GM23248 (cell line): ENCODE measurements at regions not wholly inside any gene's neighbourhood (a gene's known extent, or its start where the extent isn't known, plus 50 kb on each side); places are given as distances from the start of the nearest gene placed in this dataset.

ENCODE experiments used
- DNase-seq: peaks from one replicate; pipeline ENCODE4 v3.0.0-alpha.2; 2015
- H2AFZ ChIP-seq: fragments of 200-600 bp; sonication (generic); 2 replicates; pipeline ENCODE4 v1.6.1; 2016; ENCODE audit warnings: antibody characterized with exemption
- H3F3A ChIP-seq: fragments of 200-600 bp; sonication (generic); 2 replicates; pipeline ENCODE4 v1.6.1; 2016; ENCODE audit warnings: mild to moderate bottlenecking, antibody characterized with exemption, mixed run types; ENCODE audit not compliant: insufficient read depth
- H3K27ac ChIP-seq: fragments of 200-600 bp; sonication (generic); 2 replicates; pipeline ENCODE4 v1.5.1; 2016; ENCODE audit warnings: mild to moderate bottlenecking
- H3K27me3 ChIP-seq: fragments of 200-600 bp; sonication (generic); replicated peaks from 2 replicates; pipeline ENCODE4 v1.6.1; 2016; ENCODE audit warnings: mild to moderate bottlenecking; ENCODE audit not compliant: insufficient read depth
- H3K36me3 ChIP-seq: fragments of 200-600 bp; sonication (generic); 2 replicates; pipeline ENCODE4 v1.6.1; 2016; ENCODE audit warnings: low read depth, mild to moderate bottlenecking
- H3K4me1 ChIP-seq: fragments of 200-600 bp; sonication (generic); 2 replicates; pipeline ENCODE4 v1.6.1; 2016; ENCODE audit warnings: mild to moderate bottlenecking; ENCODE audit not compliant: insufficient read depth
- H3K4me2 ChIP-seq: fragments of 200-600 bp; sonication (generic); one replicate; pipeline ENCODE4 v1.6.1; 2016; ENCODE audit warnings: mild to moderate bottlenecking; ENCODE audit not compliant: unreplicated experiment
- H3K4me3 ChIP-seq: fragments of 200-600 bp; sonication (generic); 2 replicates; pipeline ENCODE4 v1.5.1; 2016; ENCODE audit warnings: mild to moderate bottlenecking
- H3K79me2 ChIP-seq: fragments of 200-600 bp; sonication (generic); 2 replicates; pipeline ENCODE4 v1.6.1; 2016; ENCODE audit warnings: mild to moderate bottlenecking; ENCODE audit not compliant: insufficient read depth
- H3K9ac ChIP-seq: fragments of 200-600 bp; sonication (generic); 2 replicates; pipeline ENCODE4 v1.6.1; 2016; ENCODE audit warnings: mild to moderate bottlenecking
- H3K9me2 ChIP-seq: fragments of 200-600 bp; sonication (generic); 2 replicates; pipeline ENCODE4 v1.6.1; 2016; ENCODE audit warnings: mixed run types, mild to moderate bottlenecking, moderate library complexity; ENCODE audit not compliant: insufficient read depth
- H3K9me3 ChIP-seq: fragments of 200-600 bp; sonication (generic); one replicate; pipeline ENCODE4 v1.6.1; 2017; ENCODE audit warnings: low read depth
- H4K20me1 ChIP-seq: fragments of 200-600 bp; sonication (generic); 2 replicates; pipeline ENCODE4 v1.6.0; 2016; ENCODE audit not compliant: insufficient read depth
- EZH2 ChIP-seq: fragments of 200-600 bp; sonication (generic); IDR thresholded peaks from 2 replicates; pipeline ENCODE4 v1.6.1; 2018; ENCODE audit warnings: antibody characterized with exemption, mild to moderate bottlenecking; ENCODE audit not compliant: insufficient read depth, poor library complexity, severe bottlenecking
- EZH2phosphoT487 ChIP-seq: fragments of 200-600 bp; sonication (generic); IDR thresholded peaks from 2 replicates; pipeline ENCODE4 v1.6.1; 2018; ENCODE audit warnings: antibody characterized with exemption, moderate library complexity, mild to moderate bottlenecking, low read depth; ENCODE audit not compliant: insufficient read depth
- WGBS, 2 experiments: methylation state at CpG; one replicate each; pipeline ENCODE4 v1.1.6; 2015 to 2017; ENCODE audit warnings: low lambda C conversion rate in 2 of 2, low coverage in 1 of 2; ENCODE audit errors: missing lambda C conversion rate in 2 of 2; 5-methylcytosine and 5-hydroxymethylcytosine counted together
- in situ Hi-C: fragments of 300-500 bp; cut with MboI; formaldehyde crosslinking; loops from 2 replicates; pipeline ENCODE4 v1.15.0; 2020

- no peak for DNase-seq
- no peak for TF ChIP-seq EZH2
- 23 to 24% methylated on average over 4 of the region's 4 CpGs for WGBS, 2 experiments
- H3K4me2 ChIP-seq: no peak overlapping the region
- H3F3A ChIP-seq: no peaks in the 10 kb centered on the region
- no peaks in the 10 kb centered on the region for H3K9me3 ChIP-seq
- no peaks in the 10 kb centered on the region for H3K36me3 ChIP-seq
- no peaks in the 10 kb centered on the region for H3K4me1 ChIP-seq
- no peak overlapping the region for H3K27ac ChIP-seq
- no peaks in the 10 kb centered on the region for H3K27me3 ChIP-seq
- no peak overlapping the region for H3K4me3 ChIP-seq
- H3K9ac ChIP-seq: no peak overlapping the region
- H3K79me2 ChIP-seq: no peaks in the 10 kb centered on the region
- no peak overlapping the region for H2AFZ ChIP-seq
- in situ Hi-C loops: no loop called here
- no peaks in the 10 kb centered on the region for H3K9me2 ChIP-seq
- no peaks in the 10 kb centered on the region for H4K20me1 ChIP-seq
Observed at GRCh38 chr3:96449803-96450202, 364.6 kb upstream of the EPHA6 start.

GRCh38 chr3:96450699-96451098 lies 363.7 kb upstream of the EPHA6 start:
- no peak overlapping the region for H3K27ac ChIP-seq
- H2AFZ ChIP-seq: no peak overlapping the region
- no peak overlapping the region for H3K4me2 ChIP-seq
- WGBS, 2 experiments: 20 to 26% methylated on average over 2 of the region's 2 CpGs
- no peaks in the 10 kb centered on the region for H3F3A ChIP-seq
- in situ Hi-C loops: no loop called here
- no peak overlapping the region for H3K4me3 ChIP-seq
- H3K9me3 ChIP-seq: no peaks in the 10 kb centered on the region
- no peak for TF ChIP-seq EZH2
- no peaks in the 10 kb centered on the region for H3K4me1 ChIP-seq
- no peaks in the 10 kb centered on the region for H3K9me2 ChIP-seq
- no peak for DNase-seq
- no peaks in the 10 kb centered on the region for H3K27me3 ChIP-seq
- H3K36me3 ChIP-seq: no peaks in the 10 kb centered on the region
- H4K20me1 ChIP-seq: no peaks in the 10 kb centered on the region
- no peaks in the 10 kb centered on the region for H3K79me2 ChIP-seq
- no peak overlapping the region for H3K9ac ChIP-seq

- no peaks in the 10 kb centered on the region for H4K20me1 ChIP-seq
- no peaks in the 10 kb centered on the region for H3K9me2 ChIP-seq
- no peak overlapping the region for H3K4me2 ChIP-seq
- H3K4me1 ChIP-seq: no peaks in the 10 kb centered on the region
- in situ Hi-C loops: no loop called here
- H3K4me3 ChIP-seq: no peak overlapping the region
- no peak for TF ChIP-seq EZH2
- TF ChIP-seq EZH2phosphoT487: no peak
- H3K27me3 ChIP-seq: no peaks in the 10 kb centered on the region
- no peak overlapping the region for H2AFZ ChIP-seq
- no peaks in the 10 kb centered on the region for H3K79me2 ChIP-seq
- H3F3A ChIP-seq: no peaks in the 10 kb centered on the region
- no peaks in the 10 kb centered on the region for H3K9me3 ChIP-seq
- no peak overlapping the region for H3K9ac ChIP-seq
- no peak overlapping the region for H3K27ac ChIP-seq
- no peak for DNase-seq
- WGBS, 2 experiments: 2 to 8% methylated on average over 2 of the region's 2 CpGs
- no peaks in the 10 kb centered on the region for H3K36me3 ChIP-seq
Observed at GRCh38 chr3:96465521-96465920, 348.9 kb upstream of the EPHA6 start.

- no peaks in the 10 kb centered on the region for H3F3A ChIP-seq
- WGBS, 2 experiments: 21 to 29% methylated on average over 4 of the region's 4 CpGs
- no peak for DNase-seq
- H3K4me1 ChIP-seq: no peaks in the 10 kb centered on the region
- H3K27ac ChIP-seq: no peak overlapping the region
- H3K9me2 ChIP-seq: no peaks in the 10 kb centered on the region
- no peaks in the 10 kb centered on the region for H4K20me1 ChIP-seq
- H3K9me3 ChIP-seq: no peaks in the 10 kb centered on the region
- no peaks in the 10 kb centered on the region for H3K79me2 ChIP-seq
- H3K36me3 ChIP-seq: no peaks in the 10 kb centered on the region
- H3K27me3 ChIP-seq: no peaks in the 10 kb centered on the region
- no peak for TF ChIP-seq EZH2
- no peak for TF ChIP-seq EZH2phosphoT487
- no peak overlapping the region for H3K4me2 ChIP-seq
- no peak overlapping the region for H3K4me3 ChIP-seq
- in situ Hi-C loops: no loop called here
- H2AFZ ChIP-seq: no peak overlapping the region
- no peak overlapping the region for H3K9ac ChIP-seq
Observed at GRCh38 chr3:96466441-96466840, 348.0 kb upstream of the EPHA6 start.

- WGBS, 2 experiments: 32 to 41% methylated on average over 7 to 8 of the region's 8 CpGs
- no peaks in the 10 kb centered on the region for H3K79me2 ChIP-seq
Observed at GRCh38 chr3:96467639-96468038, 346.8 kb upstream of the EPHA6 start.

More at GRCh38 chr3:96467639-96468038, 346.8 kb upstream of the EPHA6 start:
- Histone ChIP-seq H4K20me1 (no peaks in the 10 kb centered on the region), H3K36me3 (no peaks in the 10 kb centered on the region), H2AFZ (no peak overlapping the region), H3F3A (no peaks in the 10 kb centered on the region), H3K9ac (no peak overlapping the region), H3K27ac (no peak overlapping the region), H3K9me3 (no peaks in the 10 kb centered on the region), H3K27me3 (no peaks in the 10 kb centered on the region), H3K4me3 (no peak overlapping the region), H3K9me2 (no peaks in the 10 kb centered on the region), H3K4me2 (no peak overlapping the region), H3K4me1 (no peaks in the 10 kb centered on the region)
- DNase-seq: no peak
- TF ChIP-seq EZH2phosphoT487: no peak
- TF ChIP-seq EZH2: no peak
- in situ Hi-C loops: no loop called here
